H1 (cell line): ENCODE measurements at regions not wholly inside any gene's neighbourhood (a gene's known extent, or its start where the extent isn't known, plus 50 kb on each side); places are given as distances from the start of the nearest gene placed in this dataset.

Experiments used
- CTCF ChIA-PET: fragments of 300-600 bp; sonication (Branson Sonifier 250); formaldehyde crosslinking; loops from one replicate; lab custom pipeline; 2021; ENCODE audit not compliant: partially characterized antibody; lab: Charles Lee
- POLR2A ChIA-PET: fragments of 300-600 bp; sonication (Branson Sonifier 250); formaldehyde crosslinking; loops from one replicate; lab custom pipeline; 2021; ENCODE audit warnings: inconsistent platforms; ENCODE audit not compliant: partially characterized antibody; lab: Charles Lee
- DNase-seq, 2 experiments: peaks; one replicate each; pipeline versions ENCODE4 v3.0.0 to v3.0.0-alpha.2; 2010 to 2022; ENCODE audit warnings: low spot score in 2 of 2, low read depth in 1 of 2, mixed read lengths in 1 of 2
- FAIRE-seq: peaks from 2 replicates; lab custom pipeline; 2011; peaks lifted over from hg19 to GRCh38; lab: Jason Lieb, UNC
- H2AFZ ChIP-seq: 2 replicates; pipeline ENCODE4 v1.8.1; 2012; ENCODE audit warnings: low read length, inconsistent platforms
- H2AK5ac ChIP-seq: 2 replicates; pipeline ENCODE4 v1.6.1; 2013; ENCODE audit warnings: low read depth, low read length
- H2BK120ac ChIP-seq: replicated peaks from 2 replicates; pipeline ENCODE3; 2013; ENCODE audit warnings: low read depth, low read length, inconsistent platforms
- H2BK12ac ChIP-seq: 2 replicates; pipeline ENCODE4 v1.6.1; 2013; ENCODE audit warnings: low read depth, low read length
- H2BK15ac ChIP-seq: 2 replicates; pipeline ENCODE4 v1.6.1; 2013; ENCODE audit warnings: low read length
- H2BK20ac ChIP-seq: 2 replicates; pipeline ENCODE4 v1.6.1; 2013; ENCODE audit warnings: low read length
- H2BK5ac ChIP-seq: 2 replicates; pipeline ENCODE4 v1.6.1; 2013; ENCODE audit warnings: low read depth, low read length
- H3K14ac ChIP-seq: 2 replicates; pipeline ENCODE4 v1.6.1; 2013; ENCODE audit warnings: inconsistent platforms; ENCODE audit not compliant: insufficient read length
- H3K18ac ChIP-seq: 2 replicates; pipeline ENCODE4 v1.6.1; 2013; ENCODE audit warnings: low read length; ENCODE audit errors: extremely low read depth
- H3K23ac ChIP-seq: 2 replicates; pipeline ENCODE4 v1.6.1; 2013; ENCODE audit warnings: inconsistent platforms; ENCODE audit not compliant: insufficient read length
- H3K23me2 ChIP-seq: 2 replicates; pipeline ENCODE4 v1.6.1; 2013; ENCODE audit warnings: low read depth, low read length
- H3K27ac ChIP-seq: 2 replicates; pipeline ENCODE4 v1.6.1; 2011; ENCODE audit warnings: low read depth, low read length, inconsistent platforms
- H3K27me3 ChIP-seq, 4 experiments: replicated peaks in 1 of 4; 1 replicate in 1 of 4; 2 replicates in 3 of 4; pipeline versions ENCODE4 v1.6.1 to v1.8.1; 2011 to 2013; ENCODE audit warnings: low read length in 3 of 4, mild to moderate bottlenecking in 3 of 4, inconsistent platforms in 2 of 4, mixed read lengths in 2 of 4, moderate library complexity in 1 of 4; ENCODE audit not compliant: control insufficient read depth in 3 of 4, insufficient read depth in 3 of 4; ENCODE audit errors: extremely low read depth in 1 of 4
- H3K36me3 ChIP-seq, 4 experiments: 2 replicates each; pipeline versions ENCODE4 v1.6.1 to v1.8.1; 2011 to 2013; ENCODE audit warnings: mild to moderate bottlenecking in 4 of 4, low read length in 3 of 4, moderate library complexity in 2 of 4, control low read depth in 1 of 4, inconsistent platforms in 1 of 4; ENCODE audit not compliant: insufficient read depth in 4 of 4, control insufficient read depth in 2 of 4
- H3K4ac ChIP-seq: replicated peaks from 2 replicates; pipeline ENCODE3; 2013; ENCODE audit warnings: low read length, low read depth, mixed read lengths, inconsistent platforms; ENCODE audit not compliant: insufficient read length
- H3K4me1 ChIP-seq, 4 experiments: replicated peaks in 1 of 4; 1 replicate in 1 of 4; 2 replicates in 3 of 4; pipeline versions ENCODE4 v1.6.1 to v1.8.1; 2011 to 2013; ENCODE audit warnings: low read length in 3 of 4, inconsistent platforms in 2 of 4, mixed read lengths in 1 of 4; ENCODE audit not compliant: insufficient read depth in 4 of 4, control insufficient read depth in 3 of 4
- H3K4me2 ChIP-seq, 2 experiments: 2 replicates each; pipeline versions ENCODE4 v1.6.1 to v1.8.1; 2011 to 2013; ENCODE audit warnings: low read depth in 2 of 2, low read length in 2 of 2, control low read depth in 1 of 2, inconsistent platforms in 1 of 2, mild to moderate bottlenecking in 1 of 2; ENCODE audit not compliant: insufficient read depth in 1 of 2
- H3K4me3 ChIP-seq, 4 experiments: fragments of 200-600, 300-600 bp in 1 of 4; sonication (generic), shearing (Covaris generic), sonication (Bioruptor Twin) in 1 of 4; 2 replicates each; pipeline versions ENCODE4 v1.5.1 to v1.8.1; 2011 to 2016; ENCODE audit warnings: low read length in 4 of 4, low read depth in 3 of 4, control low read depth in 2 of 4, inconsistent platforms in 2 of 4, mild to moderate bottlenecking in 2 of 4, mixed read lengths in 1 of 4, moderate library complexity in 1 of 4; ENCODE audit not compliant: insufficient read depth in 2 of 4; ENCODE audit errors: extremely low read depth in 1 of 4
- H3K56ac ChIP-seq: replicated peaks from 2 replicates; pipeline ENCODE3; 2013; ENCODE audit warnings: low read depth, mild to moderate bottlenecking, mixed read lengths, low read length, inconsistent platforms; ENCODE audit not compliant: insufficient read length
- H3K79me1 ChIP-seq: 2 replicates; pipeline ENCODE4 v1.6.1; 2013; ENCODE audit warnings: low read depth, low read length, control low read depth
- H3K79me2 ChIP-seq, 2 experiments: 2 replicates each; pipeline versions ENCODE4 v1.6.1 to v1.8.1; 2012 to 2013; ENCODE audit warnings: low read length in 2 of 2, mild to moderate bottlenecking in 2 of 2, inconsistent platforms in 1 of 2; ENCODE audit not compliant: insufficient read depth in 2 of 2, control insufficient read depth in 1 of 2
- H3K9ac ChIP-seq, 4 experiments: replicated peaks in 1 of 4; 1 replicate in 1 of 4; 2 replicates in 3 of 4; pipeline versions ENCODE4 v1.6.1 to v1.8.1; 2011 to 2013; ENCODE audit warnings: low read depth in 3 of 4, low read length in 3 of 4, control low read depth in 2 of 4, mild to moderate bottlenecking in 2 of 4, moderate library complexity in 2 of 4, inconsistent platforms in 1 of 4; ENCODE audit errors: extremely low read depth in 1 of 4
- H3K9me3 ChIP-seq, 2 experiments: 2 replicates each; pipeline versions ENCODE4 v1.6.1 to v1.8.1; 2012 to 2013; ENCODE audit warnings: mild to moderate bottlenecking in 2 of 2, moderate library complexity in 2 of 2, control low read depth in 1 of 2, inconsistent platforms in 1 of 2, low read depth in 1 of 2, low read length in 1 of 2, mixed read lengths in 1 of 2; ENCODE audit not compliant: insufficient read depth in 2 of 2
- H4K20me1 ChIP-seq, 2 experiments: replicated peaks in 1 of 2; 2 replicates each; pipeline versions ENCODE3 to v1.8.1; 2011 to 2013; ENCODE audit warnings: inconsistent platforms in 2 of 2, low read length in 2 of 2, mild to moderate bottlenecking in 1 of 2; ENCODE audit not compliant: insufficient read depth in 2 of 2, control insufficient read depth in 1 of 2
- H4K5ac ChIP-seq: 2 replicates; pipeline ENCODE4 v1.6.1; 2013; ENCODE audit warnings: low read length, low read depth, mixed read lengths, inconsistent platforms; ENCODE audit not compliant: insufficient read length
- H4K8ac ChIP-seq: 2 replicates; pipeline ENCODE4 v1.8.0; 2013; ENCODE audit warnings: mild to moderate bottlenecking, moderate library complexity, low read length, inconsistent platforms; ENCODE audit not compliant: insufficient read depth; ENCODE audit errors: extremely low read depth
- H4K91ac ChIP-seq: replicated peaks from 2 replicates; pipeline ENCODE3; 2013; ENCODE audit warnings: low read length, mixed read lengths, inconsistent platforms; ENCODE audit not compliant: insufficient read length
- BRCA1 ChIP-seq: IDR thresholded peaks from 2 replicates; pipeline ENCODE4 v1.6.1; 2012; ENCODE audit warnings: low read depth, low read length, improper control_type of control experiment
- HDAC6 ChIP-seq: IDR thresholded peaks from one replicate; pipeline ENCODE4 v1.7.1; 2012; ENCODE audit warnings: low read depth, mild to moderate bottlenecking, inconsistent platforms, low read length, moderate library complexity
- NRF1 ChIP-seq: IDR thresholded peaks from 2 replicates; pipeline ENCODE4 v1.6.1; 2011; ENCODE audit warnings: mild to moderate bottlenecking, low read depth, low read length, improper control_type of control experiment
- SIN3A ChIP-seq, 2 experiments: IDR thresholded peaks in 1 of 2; conservative IDR thresholded peaks in 1 of 2; 2 replicates each; pipeline ENCODE4 v1.6.1; 2011 to 2012; ENCODE audit warnings: low read length in 2 of 2, improper control_type of control experiment in 1 of 2, low read depth in 1 of 2, mild to moderate bottlenecking in 1 of 2
- SRF ChIP-seq: IDR thresholded peaks from 2 replicates; pipeline ENCODE4 v1.6.1; 2011; ENCODE audit warnings: mild to moderate bottlenecking, low read depth, low read length, moderate library complexity
- TCF12 ChIP-seq: IDR thresholded peaks from 2 replicates; pipeline ENCODE4 v1.6.1; 2011; ENCODE audit warnings: low read depth, mild to moderate bottlenecking, low read length
- WGBS, 2 experiments: shearing (Covaris generic) in 1 of 2; methylation state at CpG; one replicate each; pipeline versions ENCODE4 v1.1.6 to v1.1.7; 2013 to 2015; ENCODE audit warnings: low lambda C conversion rate in 2 of 2, mixed read lengths in 2 of 2, inconsistent platforms in 1 of 2, low coverage in 1 of 2, missing lambda C conversion rate in 1 of 2; ENCODE audit not compliant: insufficient replicate concordance in 2 of 2, insufficient coverage in 1 of 2, insufficient read length in 1 of 2; ENCODE audit errors: extremely low coverage in 1 of 2, missing lambda C conversion rate in 1 of 2; 5-methylcytosine and 5-hydroxymethylcytosine counted together

GRCh38 chr6:6923605-6924004 lies 184.2 kb upstream of the RREB1 start:
- Histone ChIP-seq H3K9ac (no peak overlapping the region), H3K4me1 (no peaks in the 10 kb centered on the region), H4K20me1 (no peaks in the 10 kb centered on the region), H4K8ac (no peak overlapping the region), H3K9me3 (peaks cover 0 to 4% of the 10 kb centered on the region in 2 experiments; a peak in 1 of 4 replicates), H4K5ac (no peak overlapping the region), H2BK20ac (no peak overlapping the region), H2BK5ac (no peak overlapping the region), H2AK5ac (no peak overlapping the region), H2BK15ac (no peak overlapping the region), H3K4me2 (no peak overlapping the region), H4K91ac (no peak overlapping the region), H3K79me1 (no peaks in the 10 kb centered on the region), H3K4me3 (no peak overlapping the region), H2BK12ac (no peak overlapping the region), H3K14ac (no peak overlapping the region), H3K79me2 (no peaks in the 10 kb centered on the region), H2AFZ (no peak overlapping the region), H3K23ac (no peak overlapping the region), H2BK120ac (no peak overlapping the region), H3K23me2 (no peaks in the 10 kb centered on the region), H3K27ac (no peak overlapping the region), H3K4ac (no peak overlapping the region), H3K36me3 (no peaks in the 10 kb centered on the region), H3K18ac (no peak overlapping the region), H3K27me3 (no peaks in the 10 kb centered on the region), H3K56ac (no peak overlapping the region)
- ChIA-PET CTCF (no interaction called here), POLR2A (no interaction called here)
- WGBS, 2 experiments, result 77% methylated on average over 5 of the region's 5 CpGs; no CpG with 5 or more reads in 1 of the 2 experiments
- no peak for FAIRE-seq
- no peak for TF ChIP-seq SIN3A (conservative IDR thresholded peaks at IDR 0.05 in 1 of 2, IDR thresholded peaks at IDR 0.05 in 1 of 2; ENCODE audit: low read depth in 1 of 2, low read length in 2 of 2)
- no peak for TF ChIP-seq HDAC6
- no peak for TF ChIP-seq SRF
- TF ChIP-seq BRCA1, result no peak
- TF ChIP-seq TCF12, result no peak
- TF ChIP-seq NRF1, result no peak
- DNase-seq, result no peak
